ENCODE measurements at regions not wholly inside any gene's neighbourhood (a gene's known extent, or its start where the extent isn't known, plus 50 kb on each side); places are given as distances from the start of the nearest gene placed in this dataset.

- intact Hi-C loops (cut with DNase I) = no loop called here
- H3K4me1 ChIP-seq = no peaks in the 10 kb centered on the region
- ATAC-seq = no peak
- no peak for DNase-seq
- H3K4me3 ChIP-seq = no peak overlapping the region
- TF ChIP-seq CTCF (IDR thresholded peaks at IDR 0.05) = no peak
- no peaks in the 10 kb centered on the region for H3K36me3 ChIP-seq
- H3K27me3 ChIP-seq = no peaks in the 10 kb centered on the region
- H3K9me3 ChIP-seq = no peaks in the 10 kb centered on the region
- H3K27ac ChIP-seq = no peak overlapping the region
Observed at GRCh38 chr2:190765386-190766173, 115.0 kb upstream of the GLS start.

GRCh38 chr2:190766174-190766572 is 114.4 kb upstream of the GLS start:
- Histone ChIP-seq H3K4me3 (no peak overlapping the region), H3K27me3 (no peaks in the 10 kb centered on the region), H3K9me3 (no peaks in the 10 kb centered on the region), H3K27ac (no peak overlapping the region), H3K4me1 (no peaks in the 10 kb centered on the region), H3K36me3 (no peaks in the 10 kb centered on the region)
- intact Hi-C loops (cut with DNase I) = no loop called here
- DNase-seq (no peak), ATAC-seq (no peak)
- TF ChIP-seq CTCF (IDR thresholded peaks at IDR 0.05) = no peak

- Histone ChIP-seq H3K4me3 (no peak overlapping the region), H3K9me3 (no peaks in the 10 kb centered on the region), H3K27me3 (no peaks in the 10 kb centered on the region), H3K36me3 (no peaks in the 10 kb centered on the region), H3K4me1 (no peaks in the 10 kb centered on the region), H3K27ac (no peak overlapping the region)
- TF ChIP-seq CTCF (IDR thresholded peaks at IDR 0.05) = no peak
- intact Hi-C loops (cut with DNase I) = no loop called here
- no peak for DNase-seq
- no peak for ATAC-seq
Observed at GRCh38 chr2:190766595-190766994, 114.0 kb upstream of the GLS start.

- ATAC-seq = no peak
- Histone ChIP-seq H3K9me3 (no peaks in the 10 kb centered on the region), H3K27ac (no peak overlapping the region), H3K4me3 (no peak overlapping the region), H3K4me1 (no peaks in the 10 kb centered on the region), H3K36me3 (no peaks in the 10 kb centered on the region), H3K27me3 (no peaks in the 10 kb centered on the region)
- intact Hi-C loops (cut with DNase I) = no loop called here
- no peak for DNase-seq
- no peak for TF ChIP-seq CTCF (IDR thresholded peaks at IDR 0.05)
Observed at GRCh38 chr2:190767821-190768220, 112.8 kb upstream of the GLS start.

- no peak overlapping the region for H3K27ac ChIP-seq
- ATAC-seq (no peak), DNase-seq (no peak)
- no peaks in the 10 kb centered on the region for H3K9me3 ChIP-seq
- no peaks in the 10 kb centered on the region for H3K36me3 ChIP-seq
- H3K4me3 ChIP-seq = no peak overlapping the region
- H3K4me1 ChIP-seq = no peaks in the 10 kb centered on the region
- intact Hi-C loops (cut with DNase I) = no loop called here
- no peak for TF ChIP-seq CTCF (IDR thresholded peaks at IDR 0.05)
- no peaks in the 10 kb centered on the region for H3K27me3 ChIP-seq
Observed at GRCh38 chr2:190769258-190769657, 111.4 kb upstream of the GLS start.

GRCh38 chr2:190771726-190772125 is 108.9 kb upstream of the GLS start:
- ATAC-seq (no peak), DNase-seq (no peak)
- no peak for TF ChIP-seq CTCF (IDR thresholded peaks at IDR 0.05)
- Histone ChIP-seq H3K36me3 (no peaks in the 10 kb centered on the region), H3K27ac (no peak overlapping the region), H3K4me3 (no peak overlapping the region), H3K27me3 (no peaks in the 10 kb centered on the region), H3K9me3 (no peaks in the 10 kb centered on the region), H3K4me1 (no peaks in the 10 kb centered on the region)
- intact Hi-C loops (cut with DNase I) = no loop called here
